Body of pancreas (tissue), 4 donors: ENCODE measurements at regions not wholly inside any gene's neighbourhood (a gene's known extent, or its start where the extent isn't known, plus 50 kb on each side); places are given as distances from the start of the nearest gene placed in this dataset.
"Not testable (repeated sequence)": the region's sequence is repeated elsewhere in the genome, so short reads cannot be mapped to it uniquely, and the experiment has no call there.

Source experiments
- ATAC-seq: fragments of 150-250 bp; one replicate; pipeline ENCODE4 v1.9.1; 2016
- DNase-seq, 4 donors: peaks; one replicate each; pipeline ENCODE4 v3.0.0-alpha.2; 2019
- H3K27ac ChIP-seq, 4 donors: fragments of 200-600 bp; sonication (generic); 1 replicate in 3 of 4; 2 replicates in 1 of 4; pipeline versions ENCODE4 v1.5.1 to v1.6.1; 2016 to 2019; ENCODE audit warnings: mild to moderate bottlenecking in 1 of 4, mixed read lengths in 1 of 4, moderate library complexity in 1 of 4
- H3K27me3 ChIP-seq, 2 donors: fragments of 200-600 bp; sonication (generic); one replicate each; pipeline ENCODE4 v1.6.0; 2016; ENCODE audit warnings: mild to moderate bottlenecking in 1 of 2
- H3K36me3 ChIP-seq, 2 donors: fragments of 200-600 bp; sonication (generic); replicated peaks in 1 of 2; 2 replicates each; pipeline ENCODE4 v1.5.1; 2016; ENCODE audit warnings: low read depth in 2 of 2; ENCODE audit not compliant: insufficient read depth in 1 of 2
- H3K4me1 ChIP-seq: fragments of 200-600 bp; sonication (generic); one replicate; pipeline ENCODE4 v1.6.0; 2016
- H3K4me3 ChIP-seq, 2 donors: fragments of 200-600 bp; sonication (generic); 1 replicate in 1 of 2; 2 replicates in 1 of 2; pipeline ENCODE4 v1.5.1; 2016 to 2019
- H3K9me3 ChIP-seq, 3 donors: fragments of 200-600 bp; sonication (generic); 1 replicate in 2 of 3; 2 replicates in 1 of 3; pipeline ENCODE4 v1.5.1; 2016
- CTCF ChIP-seq, 7 experiments: fragments of 450-650 bp in 4 of 7; fragments of 200-600 bp in 3 of 7; sonication (generic) in 3 of 7; IDR thresholded peaks; one replicate each; pipeline ENCODE4 v1.5.1; 2016 to 2019; ENCODE audit warnings: antibody characterized with exemption in 7 of 7
- POLR2A ChIP-seq, 3 donors: fragments of 450-650 bp; IDR thresholded peaks; one replicate each; pipeline ENCODE4 v1.6.1; 2016; ENCODE audit warnings: antibody characterized with exemption in 3 of 3, mild to moderate bottlenecking in 2 of 3
- WGBS, 2 donors: methylation state at CpG; one replicate each; pipeline ENCODE4 v1.1.5; 2017; 5-methylcytosine and 5-hydroxymethylcytosine counted together
- intact Hi-C: fragments of 100-400 bp; cut with DNase I; formaldehyde crosslinking; loops from one replicate; pipeline ENCODE4 v1.15.1; 2023

GRCh38 chr9:78903581-78903980, 606.7 kb downstream of the PSAT1 start:
- ATAC-seq (no peak), DNase-seq (no peak)
- TF ChIP-seq CTCF (IDR thresholded peaks at IDR 0.05) (no peak), POLR2A (IDR thresholded peaks at IDR 0.05) (no peak)
- Histone ChIP-seq H3K4me3 (no peak overlapping the region), H3K27ac (no peak overlapping the region), H3K4me1 (peaks cover 12% of the 10 kb centered on the region), H3K27me3 (no peaks in the 10 kb centered on the region), H3K9me3 (no peaks in the 10 kb centered on the region), H3K36me3 (no peaks in the 10 kb centered on the region)
- intact Hi-C loops: no loop called here

- H3K27ac ChIP-seq: no peak overlapping the region
- H3K4me1 ChIP-seq: peaks cover 12% of the 10 kb centered on the region
- H3K4me3 ChIP-seq: no peak overlapping the region
- intact Hi-C loops: no loop called here
- no peaks in the 10 kb centered on the region for H3K27me3 ChIP-seq
- no peak for ATAC-seq
- H3K36me3 ChIP-seq: no peaks in the 10 kb centered on the region
- TF ChIP-seq POLR2A (IDR thresholded peaks at IDR 0.05): no peak
- no peak for TF ChIP-seq CTCF (IDR thresholded peaks at IDR 0.05)
- H3K9me3 ChIP-seq: no peaks in the 10 kb centered on the region
- DNase-seq: no peak
Observed at GRCh38 chr9:78904686-78905085, 607.8 kb downstream of the PSAT1 start.

GRCh38 chr9:78905387-78905786, 608.5 kb downstream of the PSAT1 start:
- Histone ChIP-seq H3K27me3 (no peaks in the 10 kb centered on the region), H3K4me3 (no peak overlapping the region), H3K27ac (peak overlapping the region in 1 of 4 donors; percentile 34), H3K9me3 (no peaks in the 10 kb centered on the region), H3K36me3 (no peaks in the 10 kb centered on the region), H3K4me1 (peaks cover 12% of the 10 kb centered on the region)
- intact Hi-C loops: no loop called here
- DNase-seq: no peak
- no peak for ATAC-seq
- TF ChIP-seq POLR2A (IDR thresholded peaks at IDR 0.05) (no peak), CTCF (IDR thresholded peaks at IDR 0.05) (no peak)
- WGBS, 2 donors: 54 to 77% methylated on average over 1 of the region's 1 CpG

GRCh38 chr9:78905986-78906755, 609.2 kb downstream of the PSAT1 start:
- intact Hi-C loops: no loop called here
- DNase-seq (no peak), ATAC-seq (no peak)
- Histone ChIP-seq H3K27me3 (no peaks in the 10 kb centered on the region), H3K4me1 (peaks cover 12% of the 10 kb centered on the region), H3K27ac (no peak overlapping the region), H3K36me3 (no peaks in the 10 kb centered on the region), H3K4me3 (no peak overlapping the region), H3K9me3 (no peaks in the 10 kb centered on the region)
- TF ChIP-seq CTCF (IDR thresholded peaks at IDR 0.05) (no peak), POLR2A (IDR thresholded peaks at IDR 0.05) (no peak)
- 77% methylated on average over 5 of the region's 5 CpGs for WGBS, 2 donors

- no peaks in the 10 kb centered on the region for H3K36me3 ChIP-seq
- H3K27ac ChIP-seq: no peak overlapping the region
- H3K9me3 ChIP-seq: no peaks in the 10 kb centered on the region
- DNase-seq: no peak
- intact Hi-C loops: no loop called here
- no peak overlapping the region for H3K4me3 ChIP-seq
- ATAC-seq: no peak
- peaks cover 12% of the 10 kb centered on the region for H3K4me1 ChIP-seq
- 71 to 79% methylated on average over 2 of the region's 2 CpGs for WGBS, 2 donors
- no peaks in the 10 kb centered on the region for H3K27me3 ChIP-seq
- TF ChIP-seq POLR2A (IDR thresholded peaks at IDR 0.05): no peak
- TF ChIP-seq CTCF (IDR thresholded peaks at IDR 0.05): no peak
Observed at GRCh38 chr9:78909566-78909965, 612.6 kb downstream of the PSAT1 start.

- WGBS, 2 donors: 87 to 100% methylated on average over 2 of the region's 2 CpGs
- H3K4me3 ChIP-seq, ATAC-seq, H3K27ac ChIP-seq, H3K9me3 ChIP-seq, intact Hi-C loops, H3K4me1 ChIP-seq, H3K27me3 ChIP-seq, H3K36me3 ChIP-seq, DNase-seq: not testable (repeated sequence)
Observed at GRCh38 chr9:78916884-78917283, 620.0 kb downstream of the PSAT1 start.
